ENCODE measurements at regions not wholly inside any gene's neighbourhood (a gene's known extent, or its start where the extent isn't known, plus 50 kb on each side); places are given as distances from the start of the nearest gene placed in this dataset.

DNA sequence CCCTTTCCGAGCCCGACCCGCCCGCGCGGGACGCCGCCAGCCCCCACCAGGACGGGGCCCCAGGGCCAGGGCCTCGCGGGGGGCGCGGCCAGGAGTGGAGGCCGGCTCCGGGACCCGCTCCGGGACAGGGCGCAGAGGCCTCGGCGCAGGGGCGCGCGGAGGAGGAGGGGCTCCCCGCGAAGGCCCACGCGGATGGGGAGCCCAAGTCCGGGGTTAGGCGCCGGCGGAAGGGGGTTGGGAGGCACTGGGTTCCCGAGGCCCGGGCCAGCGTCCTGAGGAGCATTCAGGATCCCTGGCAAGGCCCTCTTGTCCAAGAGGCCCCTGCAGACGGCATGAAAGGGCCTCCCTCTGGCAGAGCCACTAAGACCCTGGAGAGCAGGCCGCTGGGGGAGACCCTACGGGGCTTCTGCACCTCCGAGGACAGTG lies 57.8 kb upstream of the CIBAR2 start:
- no peak for DNase-seq (ENCODE audit: low read depth)
- no peak overlapping the region for H3K4me3 ChIP-seq (ENCODE audit: low read depth, low read length)
- TF ChIP-seq, protein P1, sequence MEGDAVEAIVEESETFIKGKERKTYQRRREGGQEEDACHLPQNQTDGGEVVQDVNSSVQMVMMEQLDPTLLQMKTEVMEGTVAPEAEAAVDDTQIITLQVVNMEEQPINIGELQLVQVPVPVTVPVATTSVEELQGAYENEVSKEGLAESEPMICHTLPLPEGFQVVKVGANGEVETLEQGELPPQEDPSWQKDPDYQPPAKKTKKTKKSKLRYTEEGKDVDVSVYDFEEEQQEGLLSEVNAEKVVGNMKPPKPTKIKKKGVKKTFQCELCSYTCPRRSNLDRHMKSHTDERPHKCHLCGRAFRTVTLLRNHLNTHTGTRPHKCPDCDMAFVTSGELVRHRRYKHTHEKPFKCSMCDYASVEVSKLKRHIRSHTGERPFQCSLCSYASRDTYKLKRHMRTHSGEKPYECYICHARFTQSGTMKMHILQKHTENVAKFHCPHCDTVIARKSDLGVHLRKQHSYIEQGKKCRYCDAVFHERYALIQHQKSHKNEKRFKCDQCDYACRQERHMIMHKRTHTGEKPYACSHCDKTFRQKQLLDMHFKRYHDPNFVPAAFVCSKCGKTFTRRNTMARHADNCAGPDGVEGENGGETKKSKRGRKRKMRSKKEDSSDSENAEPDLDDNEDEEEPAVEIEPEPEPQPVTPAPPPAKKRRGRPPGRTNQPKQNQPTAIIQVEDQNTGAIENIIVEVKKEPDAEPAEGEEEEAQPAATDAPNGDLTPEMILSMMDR (IDR thresholded peaks at IDR 0.05; ENCODE audit: insufficient read depth, low read length, poor library complexity, severe bottlenecking), result no peak

DNA sequence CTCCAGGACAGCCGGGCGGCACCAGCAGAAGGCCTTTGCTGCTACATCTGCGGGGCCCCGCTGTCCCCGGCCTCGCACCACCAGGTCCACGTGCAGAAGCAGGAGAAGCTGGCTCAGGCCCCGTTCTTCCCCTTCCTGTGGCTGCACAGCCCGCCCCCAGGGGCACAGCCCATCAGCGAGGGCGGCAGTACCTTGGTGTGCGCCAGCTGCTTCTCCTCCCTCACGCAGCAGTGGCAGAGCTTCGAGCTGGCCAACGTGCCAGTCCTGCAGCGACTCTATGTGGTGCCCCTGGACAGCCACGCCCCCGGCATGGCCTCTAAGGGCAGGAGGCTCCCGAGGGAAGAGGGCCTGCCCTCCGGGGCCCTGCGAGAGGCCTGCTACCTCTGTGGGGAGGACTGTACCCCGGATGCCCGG lies 58.3 kb upstream of the CIBAR2 start:
- no peak overlapping the region for H3K4me3 ChIP-seq (ENCODE audit: low read depth, low read length)
- no peaks in the 10 kb centered on the region for H3K36me3 ChIP-seq (ENCODE audit: control insufficient read depth, insufficient read depth, low read length)
- TF ChIP-seq, protein P1 (IDR thresholded peaks at IDR 0.05; ENCODE audit: insufficient read depth, low read length, poor library complexity, severe bottlenecking), result no peak
- H3K27me3 ChIP-seq (ENCODE audit: control insufficient read depth, insufficient read depth, low read length), result peaks cover 22% of the 10 kb centered on the region
- DNase-seq (ENCODE audit: low read depth), result no peak

More for the DNA sequence above, 57.8 kb upstream of the CIBAR2 start:
- H3K36me3 ChIP-seq (ENCODE audit: control insufficient read depth, insufficient read depth, low read length), result no peaks in the 10 kb centered on the region
- H3K27me3 ChIP-seq (ENCODE audit: control insufficient read depth, insufficient read depth, low read length), result peaks cover 24% of the 10 kb centered on the region

DNA sequence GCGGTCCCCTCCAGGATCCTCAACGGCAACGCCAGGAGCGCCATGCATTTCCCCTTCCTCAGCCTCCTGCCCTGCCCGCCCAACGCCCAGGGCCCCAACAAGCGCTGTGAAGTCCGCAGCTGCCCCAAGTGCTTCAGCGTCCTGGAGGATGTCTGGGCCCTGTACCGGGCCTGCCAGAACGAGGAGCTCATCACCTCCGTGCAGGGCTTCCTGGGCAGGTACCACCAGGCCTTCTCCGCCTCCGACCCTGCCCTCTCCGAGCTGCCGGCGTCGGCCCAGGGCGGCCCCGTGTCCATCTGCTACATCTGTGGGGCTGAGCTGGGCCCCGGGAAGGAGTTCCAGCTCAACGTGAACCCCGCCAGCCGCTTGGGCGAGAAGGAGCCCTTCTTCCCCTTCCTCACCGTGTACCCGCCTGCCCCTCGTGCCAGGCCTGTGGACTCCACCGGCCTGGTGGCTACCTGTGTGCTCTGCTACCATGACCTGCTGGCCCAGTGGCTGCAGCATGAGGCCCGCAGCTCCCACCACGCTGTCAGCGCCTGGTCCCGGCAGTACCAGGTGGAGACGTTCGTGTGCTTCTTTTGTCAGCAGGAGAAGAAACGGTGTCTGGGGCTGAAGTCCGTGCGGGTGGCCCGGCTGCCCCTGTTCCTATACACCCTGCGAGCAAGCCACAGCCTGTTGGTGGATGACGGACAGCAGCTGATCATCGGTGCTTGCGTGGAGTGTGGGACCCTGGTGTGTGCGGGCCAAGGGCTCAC lies 58.9 kb upstream of the CIBAR2 start:
- Histone ChIP-seq H3K27me3 (ENCODE audit: control insufficient read depth, insufficient read depth, low read length) (peaks cover 22% of the 10 kb centered on the region), H3K4me3 (ENCODE audit: low read depth, low read length) (no peak overlapping the region), H3K36me3 (ENCODE audit: control insufficient read depth, insufficient read depth, low read length) (no peaks in the 10 kb centered on the region)
- TF ChIP-seq, protein P1 (IDR thresholded peaks at IDR 0.05; ENCODE audit: insufficient read depth, low read length, poor library complexity, severe bottlenecking), result no peak
- DNase-seq (ENCODE audit: low read depth), result no peak

DNA sequence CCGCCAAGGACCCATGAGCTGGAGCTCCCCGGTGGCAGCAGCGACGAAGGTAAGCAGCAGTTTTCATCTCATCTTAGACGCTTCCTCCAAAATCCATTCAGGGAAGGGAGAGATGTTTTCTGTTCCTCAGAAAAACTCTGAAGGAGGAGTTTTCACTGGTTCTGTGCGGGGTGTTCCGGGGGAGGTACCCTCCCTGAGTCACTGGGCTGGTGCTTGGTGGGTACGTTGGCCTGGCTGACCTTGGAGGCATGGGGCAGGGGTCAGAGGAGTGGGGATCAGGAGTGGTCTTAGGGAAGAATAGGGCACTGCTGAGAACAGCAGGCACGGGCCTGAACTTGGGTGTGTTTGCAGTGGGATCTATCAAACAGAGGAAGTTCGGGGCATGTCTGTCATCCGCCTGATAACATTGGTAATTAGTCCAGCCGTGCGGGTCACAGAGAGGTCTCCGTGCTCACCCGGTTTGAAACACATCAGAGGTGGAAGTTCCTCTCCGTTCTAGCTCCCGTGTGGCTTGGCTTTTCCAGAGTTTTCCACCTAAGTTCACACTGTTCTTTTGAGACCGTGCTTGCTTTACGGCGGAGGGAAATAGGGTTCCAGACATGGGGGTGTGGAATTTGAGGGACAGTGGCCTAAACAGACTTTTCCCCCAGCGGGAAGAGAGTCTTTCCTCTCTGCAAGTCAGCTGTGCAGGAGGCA lies 59.6 kb upstream of the CIBAR2 start:
- Histone ChIP-seq H3K27me3 (ENCODE audit: control insufficient read depth, insufficient read depth, low read length) (peaks cover 22% of the 10 kb centered on the region), H3K4me3 (ENCODE audit: low read depth, low read length) (no peak overlapping the region), H3K36me3 (ENCODE audit: control insufficient read depth, insufficient read depth, low read length) (no peaks in the 10 kb centered on the region)
- no peak for DNase-seq (ENCODE audit: low read depth)
- TF ChIP-seq, protein P1 (IDR thresholded peaks at IDR 0.05; ENCODE audit: insufficient read depth, low read length, poor library complexity, severe bottlenecking), result no peak

DNA sequence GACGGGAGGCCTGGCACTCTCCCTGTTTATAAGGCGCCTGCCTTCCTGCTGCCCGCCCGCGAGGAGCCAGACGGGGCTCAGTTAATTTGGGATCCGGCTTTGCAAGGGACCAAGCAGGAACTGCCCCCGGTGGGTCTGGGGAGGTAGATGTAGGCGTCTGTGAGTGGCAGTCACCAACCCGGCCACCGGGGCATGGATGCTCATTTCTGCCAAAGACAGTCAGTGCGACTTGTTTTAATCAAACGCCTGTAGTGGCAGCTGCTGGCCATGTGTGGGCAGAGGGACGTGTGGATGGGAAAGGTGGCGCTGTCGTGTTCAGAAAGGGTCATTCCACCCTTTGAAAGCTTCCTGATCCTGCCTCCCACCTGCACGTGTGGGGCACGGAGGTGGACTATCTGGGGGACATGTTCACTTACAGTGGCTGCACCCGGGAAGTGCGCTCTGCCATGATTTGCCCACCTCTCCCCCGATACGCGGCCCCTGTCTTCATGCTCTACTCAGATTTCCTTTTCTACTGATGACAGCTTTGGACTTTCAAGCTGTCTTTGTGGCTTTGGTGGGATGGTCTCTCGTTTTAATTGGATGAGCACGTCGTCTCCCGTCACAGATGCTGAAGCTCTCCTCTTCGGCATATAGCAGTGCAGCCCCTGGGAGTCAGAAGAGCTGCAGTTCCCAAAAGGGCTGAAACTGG lies 60.3 kb upstream of the CIBAR2 start:
- Histone ChIP-seq H3K36me3 (ENCODE audit: control insufficient read depth, insufficient read depth, low read length) (no peaks in the 10 kb centered on the region), H3K4me3 (ENCODE audit: low read depth, low read length) (no peak overlapping the region)
- TF ChIP-seq, protein P1 (IDR thresholded peaks at IDR 0.05; ENCODE audit: insufficient read depth, low read length, poor library complexity, severe bottlenecking), result peak; percentile 49

More for the DNA sequence above, 60.3 kb upstream of the CIBAR2 start:
- peaks cover 22% of the 10 kb centered on the region for H3K27me3 ChIP-seq (ENCODE audit: control insufficient read depth, insufficient read depth, low read length)
- no peak for DNase-seq (ENCODE audit: low read depth)

Data from kidney epithelial cell (primary cell).